Hepatocyte (in vitro differentiated cells): ENCODE measurements at regions not wholly inside any gene's neighbourhood (a gene's known extent, or its start where the extent isn't known, plus 50 kb on each side); places are given as distances from the start of the nearest gene placed in this dataset.

Experiments
- CTCF ChIP-seq: fragments of 200-600 bp; sonication (generic); IDR thresholded peaks from 2 replicates; pipeline ENCODE4 v1.5.1; 2016; ENCODE audit warnings: antibody characterized with exemption, mild to moderate bottlenecking; ENCODE audit not compliant: poor library complexity
- EZH2 ChIP-seq: fragments of 200-600 bp; sonication (generic); IDR thresholded peaks from 2 replicates; pipeline ENCODE4 v1.6.1; 2016; ENCODE audit warnings: antibody characterized with exemption, mild to moderate bottlenecking, borderline replicate concordance
- EZH2phosphoT487 ChIP-seq: fragments of 200-600 bp; sonication (generic); IDR thresholded peaks from one replicate; pipeline ENCODE4 v1.6.1; 2018; ENCODE audit warnings: antibody characterized with exemption, mild to moderate bottlenecking, low read depth, moderate library complexity; ENCODE audit not compliant: unreplicated experiment, severe bottlenecking

GRCh38 chr17:77606865-77607210 is 351.7 kb upstream of the TNRC6C start:
- TF ChIP-seq CTCF (no peak), EZH2 (no peak), EZH2phosphoT487 (no peak)
